ENCODE measurements at regions not wholly inside any gene's neighbourhood (a gene's known extent, or its start where the extent isn't known, plus 50 kb on each side); places are given as distances from the start of the nearest gene placed in this dataset.

GRCh38 chr3:5047764-5048419, 68.7 kb downstream of the BHLHE40 start:
- TF ChIP-seq CTCF (IDR thresholded peaks at IDR 0.05) (no peak), EZH2 (IDR thresholded peaks at IDR 0.05) (no peak)

Measured in neural progenitor cell (in vitro differentiated cells).